ENCODE measurements at regions not wholly inside any gene's neighbourhood (a gene's known extent, or its start where the extent isn't known, plus 50 kb on each side); places are given as distances from the start of the nearest gene placed in this dataset.

DNA sequence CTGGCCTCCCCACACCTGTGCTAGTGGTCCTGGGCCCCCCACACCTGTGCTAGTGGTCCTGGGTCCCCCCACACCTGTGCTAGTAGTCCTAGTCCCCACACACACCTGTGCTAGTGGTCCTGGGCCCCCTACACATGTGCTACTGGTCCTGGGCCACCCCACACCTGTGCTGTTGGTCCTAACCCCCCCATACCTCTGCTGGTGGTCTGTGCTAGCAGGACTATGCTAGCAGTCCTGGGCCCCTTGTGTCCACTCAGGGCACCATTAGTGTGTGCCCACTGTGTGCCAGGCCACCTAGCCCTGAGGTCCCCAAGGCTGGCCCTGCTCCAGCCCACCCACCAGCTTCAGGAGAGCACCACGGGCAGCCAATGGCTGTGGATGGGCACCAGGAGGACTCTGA, 558.2 kb upstream of the SALL3 start:
- no peak for DNase-seq (ENCODE audit: low read depth)
- no peak overlapping the region for H3K4me3 ChIP-seq (ENCODE audit: low read depth, low read length)
- no peak for TF ChIP-seq CTCF (conservative IDR thresholded peaks at IDR 0.05; ENCODE audit: low read depth, low read length)

DNA sequence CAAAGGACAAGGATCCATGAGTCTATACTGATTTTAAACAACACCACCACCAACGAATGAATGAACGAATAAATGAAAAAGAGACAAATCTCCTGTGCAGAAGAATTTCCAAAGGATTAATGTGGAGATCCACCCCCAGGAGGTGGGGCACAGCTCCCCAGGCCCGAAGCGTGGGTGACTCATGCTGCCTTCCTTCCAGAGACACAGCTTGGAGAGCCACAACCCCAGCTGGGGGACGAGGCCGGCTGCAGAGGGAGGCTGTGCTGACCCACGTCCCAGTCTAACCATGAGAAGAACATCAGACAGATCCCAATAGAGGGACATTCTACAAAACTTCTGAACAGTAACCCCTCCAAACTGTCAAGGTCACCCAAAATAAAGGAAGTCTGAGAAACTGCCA, 557.3 kb upstream of the SALL3 start:
- no peak for TF ChIP-seq CTCF (conservative IDR thresholded peaks at IDR 0.05; ENCODE audit: low read depth, low read length)
- no peak for DNase-seq (ENCODE audit: low read depth)
- H3K4me3 ChIP-seq (ENCODE audit: low read depth, low read length) = no peak overlapping the region

GRCh38 chr18:78423811-78424210, 555.8 kb upstream of the SALL3 start:
- TF ChIP-seq CTCF (conservative IDR thresholded peaks at IDR 0.05; ENCODE audit: low read depth, low read length) = no peak

DNA sequence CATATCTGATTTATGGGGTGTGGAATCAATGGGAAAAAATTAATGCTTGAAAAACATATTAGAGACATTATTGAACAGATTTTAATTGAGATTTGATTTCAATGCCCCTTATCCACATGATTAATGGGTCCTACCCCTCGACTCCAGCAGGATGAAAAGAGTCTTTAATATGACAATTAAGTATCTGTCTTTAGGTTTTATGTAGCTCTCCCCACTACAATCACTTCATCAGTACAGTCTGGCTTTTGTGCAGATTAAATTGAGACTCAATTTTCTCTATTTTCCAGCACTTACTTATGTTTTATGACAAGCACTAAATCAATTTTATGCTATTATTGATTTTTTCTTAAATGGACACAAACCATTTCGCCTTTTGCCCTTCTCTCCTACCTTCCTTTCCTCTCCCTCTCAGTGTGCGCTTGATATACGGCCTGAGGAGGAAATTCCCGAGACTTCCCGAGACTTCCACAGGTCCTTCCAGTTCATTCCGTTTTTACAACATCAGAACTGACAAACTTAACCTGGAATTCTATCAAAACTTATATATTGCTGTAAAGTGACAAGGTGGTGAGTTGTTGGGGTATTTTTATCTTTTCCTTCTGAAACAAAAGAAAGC, 555.1 kb upstream of the SALL3 start:
- TF ChIP-seq CTCF (conservative IDR thresholded peaks at IDR 0.05; ENCODE audit: low read depth, low read length) = no peak

More at GRCh38 chr18:78423811-78424210, 555.8 kb upstream of the SALL3 start:
- no peak for DNase-seq (ENCODE audit: low read depth)
- no peak overlapping the region for H3K4me3 ChIP-seq (ENCODE audit: low read depth, low read length)

GRCh38 chr18:78425019-78425412, 554.6 kb upstream of the SALL3 start:
- no peak for DNase-seq (ENCODE audit: low read depth)
- H3K4me3 ChIP-seq (ENCODE audit: low read depth, low read length) = no peak overlapping the region
- no peak for TF ChIP-seq CTCF (conservative IDR thresholded peaks at IDR 0.05; ENCODE audit: low read depth, low read length)

More for the DNA sequence above, 555.1 kb upstream of the SALL3 start:
- no peak for DNase-seq (ENCODE audit: low read depth)
- no peak overlapping the region for H3K4me3 ChIP-seq (ENCODE audit: low read depth, low read length)

- no peak for TF ChIP-seq CTCF (conservative IDR thresholded peaks at IDR 0.05; ENCODE audit: low read depth, low read length)
Observed at GRCh38 chr18:78427081-78427480, 552.5 kb upstream of the SALL3 start.

More at GRCh38 chr18:78427081-78427480, 552.5 kb upstream of the SALL3 start:
- no peak for DNase-seq (ENCODE audit: low read depth)
- H3K4me3 ChIP-seq (ENCODE audit: low read depth, low read length) = no peak overlapping the region
